ENCODE measurements at regions not wholly inside any gene's neighbourhood (a gene's known extent, or its start where the extent isn't known, plus 50 kb on each side); places are given as distances from the start of the nearest gene placed in this dataset.
"Not testable (repeated sequence)": the region's sequence is repeated elsewhere in the genome, so short reads cannot be mapped to it uniquely, and the experiment has no call there.

DNA sequence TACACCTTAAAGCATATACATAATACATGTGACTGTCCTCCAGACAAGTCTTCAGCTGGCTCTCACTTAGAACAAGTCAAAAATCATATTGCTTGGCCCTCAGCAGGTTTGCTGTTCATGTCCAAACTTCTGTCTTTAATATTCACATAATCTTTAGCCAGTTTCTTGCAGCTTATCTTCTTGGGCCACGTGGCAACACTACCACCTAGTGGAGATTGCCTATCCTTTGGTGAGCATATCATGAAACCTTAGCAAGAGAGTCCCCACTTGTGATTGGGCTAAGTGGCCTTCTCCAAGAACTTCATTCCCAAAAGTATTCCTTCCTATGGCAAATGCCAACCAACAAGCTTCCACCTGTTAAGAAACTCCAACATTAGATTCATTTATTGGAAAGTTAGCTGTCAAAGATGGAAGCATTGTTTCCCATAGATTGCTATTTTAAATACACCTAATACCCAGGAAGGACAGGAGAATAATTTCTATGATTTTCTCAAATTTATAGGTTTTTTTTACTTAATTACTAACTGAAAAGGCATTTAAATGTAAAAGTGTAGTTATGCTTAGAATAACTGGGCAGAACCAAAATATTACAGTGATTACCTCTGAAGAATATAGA lies 231.9 kb upstream of the INTU start:
- Histone ChIP-seq H3K27ac (ENCODE audit: low read depth, low read length) (no peak overlapping the region), H3K4me3 (ENCODE audit: low read length) (no peak overlapping the region), H3K36me3 (ENCODE audit: insufficient read depth, low read length) (no peaks in the 10 kb centered on the region), H3K27me3 (ENCODE audit: insufficient read depth, low read length, poor library complexity, severe bottlenecking) (no peaks in the 10 kb centered on the region), H3K9me3 (ENCODE audit: low read length) (no peaks in the 10 kb centered on the region), H3K4me1 (ENCODE audit: insufficient read depth, low read length) (no peaks in the 10 kb centered on the region)
- Mint-ChIP-seq H3K4me1 (no peaks in the 10 kb centered on the region), H3K27me3 (peaks cover 0 to 3% of the 10 kb centered on the region in 2 donors), H3K9me3 (peaks cover 0 to 7% (median under 1%) of the 10 kb centered on the region in 5 donors), H3K4me3 (no peak overlapping the region), H3K27ac (no peak overlapping the region), H3K36me3 (no peaks in the 10 kb centered on the region)
- DNase-seq = no peak
- ChIA-PET POLR2A (no interaction called here), CTCF (no interaction called here)

DNA sequence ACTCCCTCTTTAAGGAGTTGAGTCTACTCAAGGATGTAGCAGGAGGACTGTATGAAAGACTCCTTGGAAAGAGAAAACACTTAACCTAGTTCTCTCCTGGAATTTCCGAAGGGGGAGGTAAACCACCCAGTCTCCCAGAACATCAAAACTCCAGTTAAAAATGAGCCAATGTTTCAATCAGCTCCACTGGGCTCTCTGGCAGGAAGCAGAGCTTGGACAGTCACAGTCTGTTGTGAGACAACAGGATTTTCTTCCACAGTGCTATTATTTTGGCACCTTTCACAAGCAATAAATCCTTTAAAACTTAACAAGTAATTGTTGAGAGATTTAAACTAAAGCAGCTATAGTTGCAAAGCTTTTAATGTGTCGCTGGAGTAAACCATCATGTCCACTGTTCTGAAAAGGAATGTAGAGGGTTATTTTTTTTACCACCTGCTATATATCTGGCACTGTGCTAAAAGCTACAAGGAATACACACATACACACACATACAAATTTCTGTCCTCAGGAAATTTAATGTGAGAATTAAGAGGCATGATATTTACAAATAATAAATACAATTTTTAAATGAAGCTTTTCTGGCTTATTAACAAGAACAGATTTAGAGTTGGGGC lies 229.2 kb upstream of the INTU start:
- no peaks in the 10 kb centered on the region for H3K36me3 Mint-ChIP-seq
- no peak for DNase-seq
- POLR2A ChIA-PET = no interaction called here
- no peaks in the 10 kb centered on the region for H3K36me3 ChIP-seq (ENCODE audit: insufficient read depth, low read length)
- peaks cover 0 to 3% of the 10 kb centered on the region in 2 donors for H3K27me3 Mint-ChIP-seq
- H3K4me1 Mint-ChIP-seq = no peaks in the 10 kb centered on the region
- H3K4me1 ChIP-seq (ENCODE audit: insufficient read depth, low read length) = no peaks in the 10 kb centered on the region
- H3K27ac Mint-ChIP-seq = no peak overlapping the region
- H3K9me3 Mint-ChIP-seq = peaks cover 11 to 20% (median 15%) of the 10 kb centered on the region in 5 donors
- H3K27me3 ChIP-seq (ENCODE audit: insufficient read depth, low read length, poor library complexity, severe bottlenecking) = no peaks in the 10 kb centered on the region
- no peaks in the 10 kb centered on the region for H3K9me3 ChIP-seq (ENCODE audit: low read length)
- H3K4me3 ChIP-seq (ENCODE audit: low read length) = no peak overlapping the region
- CTCF ChIA-PET = no interaction called here
- no peak overlapping the region for H3K4me3 Mint-ChIP-seq
- no peak overlapping the region for H3K27ac ChIP-seq (ENCODE audit: low read depth, low read length)

DNA sequence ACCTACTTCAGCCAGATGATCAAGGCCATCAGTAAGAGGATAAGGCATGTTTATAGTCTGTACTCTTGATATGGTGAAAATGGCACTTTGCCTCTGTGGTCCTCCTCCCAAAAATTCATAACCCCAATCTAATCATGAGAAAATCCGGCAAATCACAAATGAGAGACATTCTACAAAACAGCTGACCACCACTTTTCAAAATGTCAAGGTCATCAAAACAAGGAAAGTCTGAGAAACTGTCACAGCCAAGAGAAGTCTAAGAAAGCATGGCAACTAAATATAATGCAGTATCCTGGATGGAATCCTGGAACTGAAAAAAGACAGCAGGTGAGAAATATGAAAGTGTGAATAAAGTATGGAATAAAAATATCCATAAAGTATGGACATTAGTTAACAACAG lies 226.6 kb upstream of the INTU start:
- POLR2A ChIA-PET = no interaction called here
- H3K27me3 ChIP-seq (ENCODE audit: insufficient read depth, low read length, poor library complexity, severe bottlenecking) = no peaks in the 10 kb centered on the region
- H3K4me1 ChIP-seq (ENCODE audit: insufficient read depth, low read length) = no peaks in the 10 kb centered on the region
- H3K36me3 ChIP-seq (ENCODE audit: insufficient read depth, low read length) = no peaks in the 10 kb centered on the region
- H3K27ac ChIP-seq (ENCODE audit: low read depth, low read length) = no peak overlapping the region
- peaks cover 0 to 3% of the 10 kb centered on the region in 2 donors for H3K27me3 Mint-ChIP-seq
- no peak overlapping the region for H3K4me3 ChIP-seq (ENCODE audit: low read length)
- no peaks in the 10 kb centered on the region for H3K4me1 Mint-ChIP-seq
- DNase-seq = no peak
- no peak overlapping the region for H3K27ac Mint-ChIP-seq
- H3K4me3 Mint-ChIP-seq = no peak overlapping the region
- H3K9me3 Mint-ChIP-seq = peaks cover 11 to 24% (median 20%) of the 10 kb centered on the region in 5 donors
- CTCF ChIA-PET = no interaction called here
- no peaks in the 10 kb centered on the region for H3K9me3 ChIP-seq (ENCODE audit: low read length)
- H3K36me3 Mint-ChIP-seq = no peaks in the 10 kb centered on the region

DNA sequence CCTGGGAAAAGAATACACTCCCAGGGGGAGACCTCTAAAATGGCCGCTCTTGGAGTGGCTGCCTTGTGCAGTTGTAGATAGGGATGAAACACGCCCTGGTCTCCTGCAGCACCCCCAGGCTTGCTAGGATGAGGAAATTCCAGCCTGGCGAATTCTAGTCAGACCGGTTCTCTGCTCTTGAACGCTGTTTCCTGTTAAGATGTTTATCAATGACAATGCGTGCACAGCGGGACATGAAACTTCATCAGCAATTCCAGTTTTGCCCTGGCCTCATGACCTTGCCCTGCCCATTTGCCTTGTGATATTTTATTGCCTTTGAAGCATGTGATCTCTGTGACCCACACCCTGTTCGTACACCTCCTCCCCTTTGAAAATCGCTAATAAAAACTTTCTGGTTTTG lies 225.2 kb upstream of the INTU start:
- H3K4me1 Mint-ChIP-seq; H3K4me3 ChIP-seq (ENCODE audit: low read length); H3K36me3 Mint-ChIP-seq; CTCF ChIA-PET; H3K27ac ChIP-seq (ENCODE audit: low read depth, low read length); H3K36me3 ChIP-seq (ENCODE audit: insufficient read depth, low read length); H3K4me1 ChIP-seq (ENCODE audit: insufficient read depth, low read length); H3K27ac Mint-ChIP-seq; H3K4me3 Mint-ChIP-seq; H3K27me3 Mint-ChIP-seq; H3K27me3 ChIP-seq (ENCODE audit: insufficient read depth, low read length, poor library complexity, severe bottlenecking); H3K9me3 ChIP-seq (ENCODE audit: low read length); POLR2A ChIA-PET; DNase-seq: not testable (repeated sequence)
- peaks cover 15 to 24% (median 20%) of the 10 kb centered on the region in 5 donors for H3K9me3 Mint-ChIP-seq

DNA sequence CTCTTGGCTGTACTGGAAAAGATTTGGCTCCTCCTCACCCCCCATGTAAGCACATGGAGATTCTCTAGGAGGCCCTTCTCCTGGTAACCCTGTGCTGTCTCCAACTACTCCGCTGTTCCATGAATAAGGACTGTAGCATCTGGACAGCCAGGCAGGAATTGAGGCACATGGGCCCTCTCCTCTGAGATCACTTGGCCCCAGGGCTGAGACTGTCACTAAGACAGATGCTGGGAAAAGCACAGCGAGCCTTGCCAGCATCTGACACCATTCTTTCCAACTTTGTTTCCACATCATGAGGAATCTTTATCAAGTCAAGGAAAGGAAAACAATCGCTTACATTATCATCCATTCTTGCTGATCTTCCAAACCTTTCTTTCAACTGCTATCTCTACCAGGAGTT lies 222.6 kb upstream of the INTU start:
- Histone ChIP-seq H3K27ac (ENCODE audit: low read depth, low read length) (no peak overlapping the region), H3K36me3 (ENCODE audit: insufficient read depth, low read length) (no peaks in the 10 kb centered on the region), H3K4me1 (ENCODE audit: insufficient read depth, low read length) (no peaks in the 10 kb centered on the region), H3K9me3 (ENCODE audit: low read length) (no peaks in the 10 kb centered on the region), H3K27me3 (ENCODE audit: insufficient read depth, low read length, poor library complexity, severe bottlenecking) (no peaks in the 10 kb centered on the region), H3K4me3 (ENCODE audit: low read length) (no peak overlapping the region)
- Mint-ChIP-seq H3K4me1 (no peaks in the 10 kb centered on the region), H3K27me3 (no peaks in the 10 kb centered on the region), H3K9me3 (peaks cover 15 to 24% (median 18%) of the 10 kb centered on the region in 5 donors), H3K4me3 (no peak overlapping the region), H3K36me3 (no peaks in the 10 kb centered on the region), H3K27ac (no peak overlapping the region)
- ChIA-PET CTCF (no interaction called here), POLR2A (no interaction called here)
- no peak for DNase-seq

DNA sequence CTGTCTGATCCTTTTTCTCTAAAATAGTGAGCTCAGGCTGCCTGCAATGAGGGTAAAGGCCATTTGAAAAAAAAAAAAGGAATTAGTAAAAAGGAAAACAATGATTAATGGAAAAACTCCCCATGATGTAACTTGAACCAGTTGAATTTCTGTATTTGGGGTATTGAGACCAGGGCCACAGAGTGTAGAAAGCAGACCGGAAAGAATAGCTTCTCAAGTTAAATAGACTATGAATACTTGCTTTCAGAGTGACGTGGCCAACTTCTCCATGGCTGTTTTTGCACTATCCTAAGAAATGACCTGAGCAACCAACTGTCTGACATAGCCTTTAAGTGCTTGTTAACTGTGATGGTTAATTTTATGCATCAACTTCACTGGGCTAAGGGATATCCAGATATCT lies 222.1 kb upstream of the INTU start:
- CTCF ChIA-PET = no interaction called here
- no peaks in the 10 kb centered on the region for H3K36me3 Mint-ChIP-seq
- Histone ChIP-seq H3K27ac (ENCODE audit: low read depth, low read length) (no peak overlapping the region), H3K36me3 (ENCODE audit: insufficient read depth, low read length) (no peaks in the 10 kb centered on the region), H3K4me3 (ENCODE audit: low read length) (no peak overlapping the region), H3K27me3 (ENCODE audit: insufficient read depth, low read length, poor library complexity, severe bottlenecking) (no peaks in the 10 kb centered on the region), H3K9me3 (ENCODE audit: low read length) (no peaks in the 10 kb centered on the region), H3K4me1 (ENCODE audit: insufficient read depth, low read length) (no peaks in the 10 kb centered on the region)
- no peak for DNase-seq
- H3K9me3 Mint-ChIP-seq = peaks cover 15 to 24% (median 18%) of the 10 kb centered on the region in 5 donors
- no peaks in the 10 kb centered on the region for H3K27me3 Mint-ChIP-seq
- H3K4me1 Mint-ChIP-seq = no peaks in the 10 kb centered on the region
- POLR2A ChIA-PET = no interaction called here
- no peak overlapping the region for H3K4me3 Mint-ChIP-seq
- no peak overlapping the region for H3K27ac Mint-ChIP-seq

DNA sequence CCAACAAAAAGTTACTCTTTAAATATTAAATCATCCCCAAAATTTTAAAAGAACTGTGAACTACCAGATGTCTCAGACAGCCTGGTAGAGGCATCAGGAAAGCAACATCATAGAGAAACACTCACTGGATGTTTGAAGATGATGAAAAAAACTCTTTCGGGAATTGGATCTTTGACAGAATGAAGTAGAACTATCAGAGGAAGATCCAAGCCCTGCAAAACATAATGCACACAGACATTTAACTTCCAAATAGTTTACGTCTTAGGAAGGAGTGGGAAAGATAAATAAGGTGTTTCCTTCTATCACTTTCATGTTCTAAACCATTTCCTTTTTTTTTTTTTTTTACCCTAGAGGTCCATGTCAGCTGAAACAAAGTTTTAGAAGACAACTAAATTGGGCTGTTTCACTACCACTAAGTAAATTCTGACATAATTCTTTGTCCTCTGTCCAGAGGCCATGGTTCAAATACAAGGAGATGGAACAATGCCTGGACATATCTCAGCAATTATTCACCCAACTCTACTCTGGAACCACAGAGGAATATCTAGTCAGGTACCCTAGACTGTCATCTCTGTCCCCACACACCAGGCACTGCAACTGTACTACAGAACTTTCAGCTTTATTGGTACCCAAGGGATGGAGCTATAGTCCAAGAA lies 217.7 kb upstream of the INTU start:
- no peaks in the 10 kb centered on the region for H3K4me1 Mint-ChIP-seq
- POLR2A ChIA-PET = no interaction called here

DNA sequence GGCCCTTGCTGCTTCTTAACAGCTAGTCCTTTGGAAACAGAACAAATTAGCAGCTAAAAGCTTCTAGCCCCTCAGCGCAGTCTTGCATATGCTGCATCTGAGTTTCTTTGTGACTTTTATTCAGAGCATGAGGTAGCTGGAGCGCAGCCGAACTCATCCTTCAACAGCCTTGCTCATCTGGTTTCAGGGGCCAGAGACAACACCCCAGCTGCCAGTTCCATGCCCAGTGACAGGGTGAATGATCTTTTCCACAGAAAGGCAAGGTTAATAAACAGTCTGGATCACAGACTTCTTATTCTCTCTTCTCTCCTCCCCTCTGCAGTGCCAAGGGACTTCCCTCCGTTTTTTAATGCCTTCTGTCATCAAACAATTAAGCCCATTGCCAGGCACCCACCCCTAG lies 216.6 kb upstream of the INTU start:
- peaks cover 0 to 9% (median 0%) of the 10 kb centered on the region in 5 donors for H3K9me3 Mint-ChIP-seq
- DNase-seq = no peak
- H3K4me1 Mint-ChIP-seq = no peaks in the 10 kb centered on the region
- H3K4me1 ChIP-seq (ENCODE audit: insufficient read depth, low read length) = no peaks in the 10 kb centered on the region
- H3K4me3 Mint-ChIP-seq = no peak overlapping the region
- H3K4me3 ChIP-seq (ENCODE audit: low read length) = no peak overlapping the region
- POLR2A ChIA-PET = no interaction called here
- CTCF ChIA-PET = no interaction called here
- H3K9me3 ChIP-seq (ENCODE audit: low read length) = no peaks in the 10 kb centered on the region
- H3K27me3 ChIP-seq (ENCODE audit: insufficient read depth, low read length, poor library complexity, severe bottlenecking) = no peaks in the 10 kb centered on the region
- no peak overlapping the region for H3K27ac Mint-ChIP-seq
- H3K27ac ChIP-seq (ENCODE audit: low read depth, low read length) = no peak overlapping the region
- H3K36me3 ChIP-seq (ENCODE audit: insufficient read depth, low read length) = no peaks in the 10 kb centered on the region
- no peaks in the 10 kb centered on the region for H3K27me3 Mint-ChIP-seq
- H3K36me3 Mint-ChIP-seq = no peaks in the 10 kb centered on the region

More for the DNA sequence above, 217.7 kb upstream of the INTU start:
- Mint-ChIP-seq H3K27ac (peak overlapping the region in 1 of 8 donors; percentile 61), H3K27me3 (no peaks in the 10 kb centered on the region), H3K4me3 (no peak overlapping the region), H3K36me3 (no peaks in the 10 kb centered on the region), H3K9me3 (peaks cover 0 to 9% (median under 1%) of the 10 kb centered on the region in 5 donors)
- no peak overlapping the region for H3K4me3 ChIP-seq (ENCODE audit: low read length)
- no peaks in the 10 kb centered on the region for H3K4me1 ChIP-seq (ENCODE audit: insufficient read depth, low read length)
- CTCF ChIA-PET = no interaction called here
- H3K9me3 ChIP-seq (ENCODE audit: low read length) = no peaks in the 10 kb centered on the region
- H3K36me3 ChIP-seq (ENCODE audit: insufficient read depth, low read length) = no peaks in the 10 kb centered on the region
- H3K27ac ChIP-seq (ENCODE audit: low read depth, low read length) = no peak overlapping the region
- no peak for DNase-seq
- no peaks in the 10 kb centered on the region for H3K27me3 ChIP-seq (ENCODE audit: insufficient read depth, low read length, poor library complexity, severe bottlenecking)
